NCI-H748 treated with DMSO at 0.1 percent for 48 hours (cell line): ENCODE measurements at regions not wholly inside any gene's neighbourhood (a gene's known extent, or its start where the extent isn't known, plus 50 kb on each side); places are given as distances from the start of the nearest gene placed in this dataset.
"Not testable (repeated sequence)": the region's sequence is repeated elsewhere in the genome, so short reads cannot be mapped to it uniquely, and the experiment has no call there.

ENCODE experiments used
- DNase-seq: peaks from one replicate; lab custom pipeline; 2025; lab: John Stamatoyannopoulos, UW

DNA sequence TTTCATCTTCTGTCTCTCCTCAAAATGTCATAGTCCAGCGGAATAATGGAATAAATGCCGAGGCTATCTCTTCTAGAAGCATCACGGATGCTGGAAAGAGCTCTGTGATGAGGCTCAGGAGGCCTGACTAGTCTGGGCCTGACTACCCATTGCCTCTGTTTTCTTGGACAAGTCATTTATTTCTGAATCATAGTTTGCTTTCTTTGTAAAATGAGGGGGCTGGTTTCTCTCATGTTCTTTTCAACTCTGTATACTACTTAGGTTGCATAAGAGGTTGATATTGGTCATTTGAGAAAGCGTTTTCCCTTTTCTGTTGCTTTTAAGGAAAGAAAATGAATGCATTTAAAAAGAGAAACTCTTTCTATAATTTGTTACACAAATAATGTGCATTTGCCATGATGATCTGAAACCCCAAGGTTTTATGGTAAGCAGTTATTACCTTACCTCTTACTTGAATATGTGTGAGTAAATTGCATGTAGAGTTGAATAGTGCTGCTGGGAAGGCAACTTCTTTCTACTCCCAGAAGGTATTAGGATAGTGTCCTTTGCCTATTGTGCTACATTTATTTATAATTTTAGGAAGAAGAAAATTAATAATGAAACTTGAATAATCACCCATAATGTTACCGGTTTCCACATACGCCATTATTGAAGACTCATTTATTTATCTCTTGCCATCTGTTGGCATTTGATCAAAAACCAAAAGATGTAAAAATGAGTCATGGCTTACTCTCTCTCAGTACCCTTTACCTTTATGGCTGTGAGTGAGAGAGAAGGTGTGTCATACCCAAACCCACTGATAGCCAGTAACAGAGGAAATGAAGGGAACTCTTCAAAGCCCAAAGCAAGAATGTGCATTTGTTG lies 179.1 kb downstream of the FASLG start:
- DNase-seq, result no peak

DNA sequence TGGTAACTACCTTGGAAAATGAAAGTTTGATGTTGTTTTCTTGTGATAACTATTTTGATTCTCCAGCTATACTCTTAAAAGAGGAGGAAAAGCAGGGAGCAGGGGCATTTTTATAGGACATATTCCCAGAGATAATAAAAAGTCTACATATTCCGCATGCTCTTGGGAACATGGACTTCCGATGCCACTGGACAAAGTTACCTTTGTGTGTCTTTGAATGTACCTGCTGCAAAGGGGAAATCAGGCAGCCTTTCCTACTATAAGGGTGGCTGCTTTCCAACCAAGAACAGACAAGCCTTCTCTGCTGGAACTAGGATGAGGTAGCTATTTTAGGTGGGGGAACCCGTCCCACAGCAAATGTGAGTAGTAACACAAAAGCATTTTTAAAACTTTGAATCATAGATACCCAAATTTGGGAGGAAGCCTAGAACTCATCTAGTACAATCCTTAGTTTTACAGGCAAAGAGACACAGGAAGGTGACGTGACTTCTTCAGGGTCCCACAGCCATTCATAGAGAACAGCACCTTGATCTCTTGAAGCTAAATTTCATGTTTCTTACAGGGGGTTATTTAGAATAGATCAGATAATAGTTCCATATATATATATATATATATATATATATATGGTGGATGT lies 179.9 kb downstream of the FASLG start:
- no peak for DNase-seq

DNA sequence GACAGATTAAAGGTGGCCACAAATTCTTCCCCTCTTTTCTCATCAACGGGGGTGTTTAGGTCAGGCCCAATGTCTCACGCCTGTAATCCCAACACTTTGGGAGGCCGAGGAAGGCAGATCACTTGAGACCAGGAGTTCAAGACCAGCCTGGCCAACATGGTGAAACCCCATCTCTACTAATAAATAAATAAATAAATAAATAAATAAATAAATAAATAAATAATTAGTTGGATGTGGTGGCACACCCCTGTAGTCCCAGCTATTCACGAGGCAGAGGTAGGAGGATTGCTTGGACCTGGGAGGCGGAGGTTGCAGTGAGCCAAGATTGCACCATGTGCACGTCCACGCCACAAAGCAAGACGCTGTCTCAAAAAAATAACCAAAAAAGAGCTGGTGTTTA lies 180.7 kb downstream of the FASLG start:
- DNase-seq, result not testable (repeated sequence)

DNA sequence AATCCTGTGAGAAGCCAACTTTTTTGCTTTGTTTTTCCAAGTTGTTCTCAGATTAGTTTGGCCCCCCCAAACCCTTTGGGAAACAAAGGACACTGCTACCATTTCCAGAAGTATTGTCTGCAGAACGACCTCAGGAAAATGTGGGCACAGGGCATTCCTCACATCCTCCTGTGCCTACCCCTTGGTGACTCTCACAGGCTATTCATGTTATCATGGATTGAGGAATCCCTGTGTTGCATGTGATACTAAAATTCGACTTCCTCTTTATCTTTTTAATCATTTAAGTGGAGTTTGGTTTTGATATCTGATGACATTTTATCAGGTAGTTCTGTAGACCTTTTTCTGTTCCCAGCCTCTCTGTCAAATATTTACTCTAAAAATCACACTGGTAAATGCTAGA lies 184.5 kb downstream of the FASLG start:
- DNase-seq, result no peak

DNA sequence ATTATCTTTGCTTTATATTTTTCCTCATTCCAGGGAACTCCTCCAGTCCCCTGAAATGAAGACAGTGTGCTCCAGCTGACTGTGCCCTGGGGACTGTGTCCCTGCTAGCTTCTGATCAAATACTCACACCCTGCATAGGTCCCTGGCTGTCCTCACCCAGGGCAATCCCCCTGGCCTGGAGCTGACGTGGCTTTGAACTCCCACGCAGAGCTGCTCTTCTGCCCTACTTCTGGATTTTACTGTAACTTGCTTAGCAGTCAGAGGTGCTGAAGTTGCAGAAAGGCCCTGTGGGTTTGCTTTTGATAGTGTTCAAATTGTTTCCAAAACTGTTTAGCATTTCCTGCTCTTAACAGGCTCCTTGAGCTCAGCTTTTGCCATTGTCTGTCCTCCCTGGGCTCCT lies 186.5 kb downstream of the FASLG start:
- DNase-seq, result no peak

DNA sequence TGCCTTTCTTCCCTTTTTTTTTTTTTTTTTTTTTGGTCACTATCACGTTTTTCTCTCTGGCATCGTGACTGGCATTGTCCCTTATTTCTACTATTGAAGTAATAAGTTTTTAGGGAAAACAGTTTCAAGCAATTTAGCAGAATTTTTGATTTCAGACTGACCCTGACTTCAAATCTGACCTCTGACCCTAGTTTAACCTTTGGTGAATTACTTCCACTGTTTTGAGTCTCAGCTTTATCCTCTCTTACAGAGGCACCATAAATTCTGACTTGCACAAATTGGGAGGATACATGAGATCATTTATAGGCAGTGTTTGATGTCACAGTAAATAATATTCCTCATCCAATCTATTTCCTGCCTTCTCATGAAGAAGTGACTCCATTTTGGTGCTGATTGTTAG lies 187.0 kb downstream of the FASLG start:
- DNase-seq, result no peak

DNA sequence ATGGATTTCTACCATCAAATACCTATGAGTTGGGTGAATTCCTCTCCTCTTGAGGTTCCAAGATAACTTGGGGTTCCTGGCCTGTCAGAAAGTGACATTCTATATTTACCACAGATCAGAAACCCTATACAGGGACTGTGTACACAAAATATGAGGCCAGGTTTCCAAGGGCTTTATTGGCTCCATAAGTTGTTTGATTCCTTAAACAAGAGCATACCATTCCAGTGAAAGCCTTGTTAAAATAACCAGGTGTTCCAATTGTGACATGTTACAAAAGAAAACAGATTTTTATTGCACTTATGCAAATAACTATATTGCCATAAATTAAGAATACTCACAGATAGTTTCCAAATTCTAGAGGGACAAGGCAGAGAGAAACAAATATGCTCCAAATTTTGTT lies 188.9 kb downstream of the FASLG start:
- not testable (repeated sequence) for DNase-seq

DNA sequence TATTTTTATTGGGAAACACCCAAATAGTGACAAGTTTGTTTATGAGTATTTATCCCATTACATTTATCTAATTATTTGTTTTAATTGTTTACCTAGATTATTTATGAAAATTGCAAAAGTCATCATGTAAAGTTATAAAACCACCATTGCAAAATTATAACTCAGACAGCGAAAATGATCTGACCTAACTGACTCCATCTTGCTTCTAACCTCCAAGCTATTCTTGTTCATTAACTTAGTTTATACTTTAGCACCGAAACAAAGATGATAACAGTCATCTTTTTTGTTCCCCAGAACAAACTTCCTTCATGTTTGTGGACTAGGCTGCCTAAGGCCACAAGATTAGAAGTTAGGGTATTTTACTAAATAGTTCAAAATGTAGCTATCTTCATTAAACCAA lies 190.8 kb downstream of the FASLG start:
- DNase-seq, result no peak

DNA sequence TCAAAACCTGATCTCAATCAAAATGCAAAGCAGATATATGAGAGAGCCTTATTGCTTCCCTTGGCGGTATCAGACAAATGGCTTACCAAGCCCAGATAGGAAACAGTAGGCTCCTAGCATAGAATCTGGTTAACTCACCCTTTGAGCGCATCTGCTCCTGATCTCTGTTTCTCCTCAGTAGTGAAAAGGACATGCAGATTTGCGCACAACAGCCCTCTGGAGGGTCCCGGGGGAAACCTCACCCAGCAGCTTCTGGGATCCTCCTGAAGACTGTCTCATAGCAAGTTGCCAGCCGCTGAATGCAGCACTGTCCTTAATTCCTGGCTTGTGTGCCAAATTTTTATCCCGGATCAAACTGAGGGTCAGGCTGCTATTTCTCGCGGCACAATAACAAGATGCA lies 192.2 kb downstream of the FASLG start:
- DNase-seq, result no peak

DNA sequence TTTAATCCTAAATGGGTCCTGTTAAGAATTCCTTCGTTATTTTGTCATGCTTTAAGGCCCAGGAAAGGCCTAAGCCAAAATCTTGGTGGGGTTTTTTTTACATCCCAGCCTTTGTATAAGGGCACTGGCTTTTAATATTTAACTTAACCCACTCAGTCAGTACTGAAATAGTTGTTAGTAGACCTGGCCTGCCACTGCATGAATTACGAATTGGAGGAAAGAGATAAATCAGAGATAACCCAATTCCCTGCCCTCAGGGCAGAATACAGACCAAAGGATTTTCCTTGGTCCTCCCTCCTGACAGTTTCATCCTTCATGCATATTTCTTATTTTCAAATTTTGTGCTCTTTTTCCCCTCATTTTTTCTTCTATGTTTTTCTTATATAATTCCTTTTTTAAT lies 193.0 kb downstream of the FASLG start:
- no peak for DNase-seq

DNA sequence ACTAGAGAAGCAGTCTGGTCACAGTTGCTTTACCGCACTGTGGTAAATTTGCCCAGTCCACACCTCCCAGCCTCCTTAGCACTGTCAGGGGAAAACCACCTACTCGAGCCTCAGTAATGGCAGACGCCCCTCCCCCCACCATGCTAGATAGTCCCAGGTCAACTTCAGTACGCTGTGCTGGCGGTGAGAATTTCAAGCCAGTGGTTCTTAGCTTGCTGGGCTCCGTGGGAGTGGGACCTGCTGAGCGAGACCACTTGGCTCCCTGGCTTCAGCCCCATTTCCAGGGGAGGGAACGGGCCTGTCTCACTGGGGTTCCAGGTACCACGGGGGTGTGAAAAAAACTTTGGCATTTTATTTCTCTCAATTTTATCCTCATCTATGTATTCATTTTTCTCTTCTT lies 194.8 kb downstream of the TNFSF18 start:
- not testable (repeated sequence) for DNase-seq

DNA sequence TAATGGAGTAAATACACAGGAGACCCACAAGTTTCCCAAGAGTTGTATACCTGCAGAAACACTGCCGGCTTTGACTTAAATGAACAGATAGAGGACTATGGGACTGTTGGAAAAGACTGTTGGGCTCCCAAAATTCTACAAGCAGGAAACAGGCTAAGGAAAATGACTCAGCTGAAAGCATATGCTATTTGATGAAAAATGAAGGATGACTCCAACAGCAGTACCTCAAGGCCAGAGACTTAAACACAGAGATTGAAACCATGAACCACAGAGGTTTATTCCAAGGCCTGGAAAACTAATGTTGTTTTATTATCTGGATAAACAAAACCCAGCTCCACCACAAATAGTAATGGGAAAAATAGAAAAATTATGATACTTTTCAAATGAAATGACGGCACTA lies 187.7 kb downstream of the TNFSF18 start:
- no peak for DNase-seq

DNA sequence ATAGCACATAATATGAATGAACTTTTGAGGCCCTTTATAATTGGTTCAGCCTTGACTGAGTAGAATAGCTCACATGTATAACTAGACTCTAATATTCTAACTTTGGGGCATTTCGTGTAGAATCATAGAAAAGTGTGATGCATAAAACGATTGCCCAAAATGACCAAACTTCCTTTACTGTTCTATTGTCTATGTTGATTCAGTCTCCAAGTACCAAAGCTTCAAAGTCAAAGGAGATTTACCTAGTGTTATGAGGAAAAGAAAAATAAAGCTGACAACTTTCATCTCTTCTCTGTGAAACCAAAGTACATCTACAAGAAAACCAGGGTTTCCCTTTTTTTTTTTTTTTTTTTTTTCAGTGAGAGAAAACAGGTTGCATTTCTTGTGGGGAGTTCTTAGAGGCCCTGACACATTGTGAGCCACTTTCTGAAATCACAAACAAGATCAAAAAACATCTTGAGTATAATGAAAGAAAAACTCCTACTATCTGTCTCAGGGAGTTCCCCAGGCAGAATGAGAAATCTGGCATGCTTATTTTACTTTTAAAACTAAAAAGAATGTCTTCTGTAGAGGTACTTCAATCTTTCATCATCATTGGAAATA lies 183.4 kb downstream of the TNFSF18 start:
- no peak for DNase-seq

DNA sequence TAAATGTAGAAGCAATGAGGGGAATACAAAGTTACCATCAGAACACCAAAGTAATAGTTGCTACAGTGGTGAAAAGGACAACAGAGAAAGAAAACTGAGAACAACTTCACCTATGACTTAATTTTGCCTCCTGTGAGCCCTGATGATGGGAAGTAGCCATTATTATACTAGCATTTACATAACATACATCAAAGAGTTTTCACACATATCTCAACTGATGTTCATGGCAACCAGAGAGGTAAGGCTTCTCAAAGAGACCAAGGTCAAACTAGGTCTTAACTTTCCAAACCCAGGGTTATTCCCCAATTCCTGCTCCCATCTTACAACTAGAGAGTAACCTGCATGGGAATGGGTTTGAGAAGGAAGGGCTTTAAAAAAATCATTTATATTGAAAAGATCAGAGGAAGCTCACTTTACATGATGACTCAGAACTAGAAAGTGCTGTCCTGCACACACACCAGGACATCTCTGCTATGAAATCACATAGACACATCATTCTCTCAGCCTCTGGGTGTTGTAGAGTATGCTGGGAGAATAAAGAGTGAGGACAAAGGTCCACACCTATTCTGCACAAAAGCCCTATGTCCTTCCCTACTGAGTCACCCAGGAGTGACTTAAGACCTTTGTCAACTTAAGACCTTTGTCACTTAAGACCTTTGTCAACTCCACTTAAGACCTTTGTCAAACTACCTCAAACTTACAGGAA lies 179.7 kb downstream of the TNFSF18 start:
- no peak for DNase-seq

DNA sequence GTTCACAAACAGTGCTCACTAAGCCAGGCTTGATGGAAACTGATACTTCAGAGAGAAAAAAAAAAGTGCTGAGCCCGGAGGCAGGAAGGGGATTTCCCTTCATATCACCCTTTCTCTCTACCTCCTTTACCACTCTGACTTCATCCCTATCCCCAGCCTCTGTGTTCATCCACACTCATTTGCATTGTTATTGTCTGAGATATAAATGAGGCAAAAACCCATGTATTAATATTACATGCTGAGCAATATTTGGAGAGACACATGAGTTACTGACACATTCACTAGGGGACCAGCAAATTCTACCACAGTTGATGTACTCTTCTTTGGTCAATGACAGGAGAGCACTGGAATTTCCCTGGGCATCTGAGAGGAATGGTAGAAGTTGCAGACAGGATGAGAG lies 175.8 kb downstream of the TNFSF18 start:
- DNase-seq, result no peak

DNA sequence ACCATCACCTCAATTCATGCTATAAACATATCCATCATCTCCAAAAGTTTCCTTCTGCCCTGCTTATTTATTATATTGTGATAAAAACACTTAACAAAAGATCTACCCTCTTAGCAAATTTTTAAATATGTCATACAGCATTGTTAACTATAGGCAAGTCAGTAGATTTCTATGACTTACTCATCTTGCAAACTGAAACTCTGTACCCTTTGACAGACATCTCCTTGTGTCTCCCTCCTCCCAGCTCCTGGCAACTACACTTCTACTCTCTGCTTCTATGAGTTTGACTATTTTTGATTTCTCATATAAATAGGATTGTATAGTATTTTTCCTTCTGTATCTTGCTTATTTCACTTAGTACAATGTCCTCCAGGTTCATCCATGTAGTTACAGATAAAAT lies 174.8 kb downstream of the TNFSF18 start:
- no peak for DNase-seq

DNA sequence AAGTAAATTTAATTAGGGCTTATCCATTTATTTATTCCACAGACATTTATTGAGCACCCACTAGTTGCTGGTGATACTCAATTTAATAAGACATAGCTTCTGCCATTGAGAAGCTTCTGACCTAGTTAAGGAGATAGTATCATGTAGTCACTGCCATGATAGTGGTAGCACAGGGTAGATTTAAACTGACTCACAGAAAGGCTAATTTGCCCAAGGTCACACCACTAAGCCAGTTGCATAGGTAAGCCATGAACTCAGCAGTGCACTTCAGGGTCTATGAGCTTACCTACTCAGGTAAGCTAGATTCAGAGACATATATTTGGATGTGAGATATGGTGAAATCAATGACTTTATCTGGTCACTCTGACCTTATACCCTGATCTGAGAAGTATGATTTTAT lies 168.4 kb downstream of the TNFSF18 start:
- no peak for DNase-seq

DNA sequence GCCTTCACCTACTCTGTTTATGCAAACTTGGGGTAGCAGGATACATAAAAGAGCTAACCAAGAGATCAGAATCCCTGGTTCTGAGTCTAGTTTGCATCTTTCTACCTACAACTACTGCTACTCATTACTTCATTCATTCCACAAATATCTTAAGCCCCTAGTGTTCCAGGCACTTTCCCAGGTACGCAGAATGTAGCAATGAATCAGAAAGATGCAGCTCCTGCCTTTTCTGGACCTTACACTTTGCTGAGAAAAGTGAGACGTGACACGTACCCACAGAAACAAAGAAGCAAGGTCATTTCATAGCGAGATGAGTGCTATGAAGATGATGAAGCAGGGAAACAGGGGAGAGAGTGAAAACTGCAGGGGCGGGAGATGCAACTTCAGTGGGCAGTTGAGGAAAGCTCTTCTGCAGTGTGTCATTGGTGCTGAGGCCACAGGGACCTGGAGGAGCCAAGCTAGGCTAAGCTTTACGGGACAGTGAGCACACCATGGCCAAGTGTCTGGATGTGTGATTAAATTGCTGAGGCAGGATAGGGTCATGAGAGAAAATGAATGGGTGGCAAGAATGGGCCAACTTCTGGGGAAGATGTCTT lies 167.9 kb downstream of the TNFSF18 start:
- no peak for DNase-seq

DNA sequence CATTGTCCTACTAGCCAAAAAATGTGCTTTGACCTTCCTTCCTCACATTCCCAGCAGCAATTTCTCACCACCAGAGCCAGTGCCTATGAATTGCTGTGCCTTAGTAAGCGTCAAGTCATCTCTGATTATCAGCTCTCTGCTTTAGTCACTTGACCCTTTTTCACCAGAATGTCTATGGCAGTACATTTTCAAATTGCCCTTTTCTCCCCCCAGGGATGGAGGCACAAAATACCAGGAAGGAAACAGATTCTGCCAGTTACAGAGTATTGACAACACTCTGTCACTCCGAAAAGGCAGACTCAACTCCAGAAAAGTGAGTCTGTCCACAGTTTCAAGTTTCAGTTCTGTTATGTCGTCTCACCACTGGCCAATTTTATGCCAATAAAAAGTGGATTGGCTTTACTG lies 167.4 kb downstream of the TNFSF18 start:
- no peak for DNase-seq

DNA sequence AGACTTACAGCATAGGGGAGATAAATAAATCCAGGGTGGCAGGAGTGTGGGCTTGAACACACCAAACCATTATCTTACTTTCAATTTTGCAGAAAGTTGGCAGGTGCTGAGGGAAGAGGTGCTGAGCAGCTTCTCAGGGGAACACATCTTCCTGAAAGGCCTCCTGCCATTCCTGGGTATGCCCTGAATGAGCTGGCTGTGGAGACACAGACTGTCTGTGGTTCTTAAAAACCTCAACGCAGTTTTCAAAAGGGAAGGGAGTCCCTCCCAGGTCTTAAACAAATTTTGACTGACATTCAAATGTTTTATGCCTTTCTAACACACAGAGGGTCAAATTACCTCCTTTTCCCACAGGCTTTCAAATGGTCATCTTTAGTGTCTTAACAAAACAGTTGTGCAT lies 166.9 kb downstream of the TNFSF18 start:
- no peak for DNase-seq

DNA sequence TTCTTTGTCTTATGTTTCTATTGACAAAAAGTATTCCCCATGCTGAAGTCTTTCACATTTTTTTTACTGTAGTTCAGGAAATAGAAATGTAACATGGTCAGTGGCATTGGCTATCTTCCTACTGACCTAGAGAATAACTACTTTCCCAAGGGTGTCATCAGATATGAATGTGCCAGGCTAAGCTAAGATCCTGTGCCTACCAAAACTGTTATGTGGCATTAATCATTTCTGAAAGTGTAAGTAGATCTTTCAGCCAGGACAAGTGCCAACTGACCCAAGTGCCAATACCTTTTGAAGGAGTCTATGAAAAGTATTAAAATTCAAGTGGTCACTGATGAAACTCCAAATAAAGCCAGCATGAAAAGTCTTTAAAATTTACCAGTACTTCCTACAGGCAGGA lies 165.3 kb downstream of the TNFSF18 start:
- DNase-seq, result no peak

DNA sequence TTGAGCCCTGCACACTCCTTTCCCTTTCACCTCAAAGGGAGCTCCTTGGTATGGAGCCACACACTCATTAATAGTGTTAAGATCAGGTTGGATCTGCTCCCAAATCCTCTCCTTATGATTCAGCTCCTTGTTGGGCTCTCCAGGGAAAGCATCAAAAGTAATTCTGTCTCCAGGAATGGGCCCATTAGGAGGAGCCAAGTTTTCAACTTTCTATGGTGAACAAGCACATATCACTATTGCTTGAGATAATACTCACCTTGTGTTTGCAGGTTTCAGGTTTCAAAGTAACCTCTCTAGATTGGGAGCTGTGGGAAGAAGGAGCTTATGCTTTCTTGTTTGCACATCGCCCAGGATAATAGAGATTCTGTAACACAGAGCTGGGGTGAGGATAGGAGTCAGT lies 164.8 kb downstream of the TNFSF18 start:
- DNase-seq, result no peak
